GM18858 (cell line): ENCODE measurements at regions not wholly inside any gene's neighbourhood (a gene's known extent, or its start where the extent isn't known, plus 50 kb on each side); places are given as distances from the start of the nearest gene placed in this dataset.

Experiments
- ATAC-seq: cut with Tn5 transposase; IDR thresholded peaks from one replicate; pipeline ENCODE4 v1.9.1; 2021; ENCODE audit not compliant: unreplicated experiment

DNA sequence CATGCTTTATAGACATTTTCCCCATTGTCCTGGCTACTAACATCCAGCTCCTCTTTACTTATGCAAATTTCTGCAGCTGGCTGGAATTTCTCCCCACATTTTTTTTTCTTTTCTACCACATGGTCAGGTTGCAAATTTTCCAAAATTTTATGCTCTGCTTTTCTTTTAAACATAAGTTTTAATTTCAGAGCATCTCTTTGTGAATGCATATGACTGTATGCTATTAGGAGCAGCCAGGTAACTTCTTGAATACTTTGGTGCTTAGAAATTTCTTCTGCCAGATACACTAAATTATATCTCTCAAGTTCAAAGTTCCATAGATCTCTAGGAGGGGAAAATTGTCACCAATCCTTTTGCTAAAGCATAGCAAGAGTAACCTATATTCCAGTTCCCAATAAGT is 365.9 kb downstream of the LRFN5 start:
- ATAC-seq = no peak

DNA sequence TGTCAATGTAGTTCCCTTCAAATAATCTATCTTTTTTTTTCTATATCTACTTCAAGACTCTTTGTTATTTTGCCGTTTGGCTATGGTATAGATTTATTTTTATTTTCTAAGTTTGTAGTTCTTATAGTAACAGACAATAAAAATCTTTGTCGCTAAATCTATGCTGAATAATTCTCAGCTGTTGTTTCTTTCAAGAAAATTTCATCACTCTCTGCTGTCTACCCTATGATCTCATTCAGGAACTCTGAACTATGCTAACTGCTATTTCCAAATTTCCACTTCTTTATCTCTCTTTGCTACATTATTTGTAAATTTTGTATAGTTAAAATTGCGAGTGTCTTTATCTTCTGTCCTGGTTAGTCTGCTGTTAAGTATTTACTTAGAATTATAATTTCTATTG is 353.6 kb downstream of the LRFN5 start:
- no peak for ATAC-seq

DNA sequence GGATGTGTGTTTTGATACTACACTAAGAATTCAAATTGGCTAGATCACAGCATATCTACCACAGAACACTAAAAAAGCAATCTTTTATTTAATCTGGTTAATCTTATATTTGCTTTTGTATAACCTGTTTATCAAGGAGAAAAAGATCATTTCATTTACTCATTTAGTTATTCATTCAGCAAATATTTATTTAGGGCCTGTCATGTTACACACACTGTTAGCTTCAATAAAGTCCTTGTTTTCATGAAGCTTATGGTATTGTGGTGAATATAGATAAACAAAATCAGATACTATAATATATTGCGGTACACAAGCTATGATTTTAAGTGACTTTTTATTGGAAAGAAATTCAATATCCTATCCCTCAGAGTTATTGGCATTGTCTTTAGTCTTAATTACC is 350.8 kb downstream of the LRFN5 start:
- no peak for ATAC-seq
